Hepatocyte (in vitro differentiated cells): ENCODE measurements at regions not wholly inside any gene's neighbourhood (a gene's known extent, or its start where the extent isn't known, plus 50 kb on each side); places are given as distances from the start of the nearest gene placed in this dataset.

Source experiments
- EZH2 ChIP-seq: fragments of 200-600 bp; sonication (generic); IDR thresholded peaks from 2 replicates; pipeline ENCODE4 v1.6.1; 2016; ENCODE audit warnings: antibody characterized with exemption, mild to moderate bottlenecking, borderline replicate concordance
- TF ChIP-seq, protein P1 (sequence below): fragments of 200-600 bp; sonication (generic); IDR thresholded peaks from 2 replicates; pipeline ENCODE4 v1.5.1; 2016; ENCODE audit warnings: antibody characterized with exemption, mild to moderate bottlenecking; ENCODE audit not compliant: poor library complexity

DNA sequence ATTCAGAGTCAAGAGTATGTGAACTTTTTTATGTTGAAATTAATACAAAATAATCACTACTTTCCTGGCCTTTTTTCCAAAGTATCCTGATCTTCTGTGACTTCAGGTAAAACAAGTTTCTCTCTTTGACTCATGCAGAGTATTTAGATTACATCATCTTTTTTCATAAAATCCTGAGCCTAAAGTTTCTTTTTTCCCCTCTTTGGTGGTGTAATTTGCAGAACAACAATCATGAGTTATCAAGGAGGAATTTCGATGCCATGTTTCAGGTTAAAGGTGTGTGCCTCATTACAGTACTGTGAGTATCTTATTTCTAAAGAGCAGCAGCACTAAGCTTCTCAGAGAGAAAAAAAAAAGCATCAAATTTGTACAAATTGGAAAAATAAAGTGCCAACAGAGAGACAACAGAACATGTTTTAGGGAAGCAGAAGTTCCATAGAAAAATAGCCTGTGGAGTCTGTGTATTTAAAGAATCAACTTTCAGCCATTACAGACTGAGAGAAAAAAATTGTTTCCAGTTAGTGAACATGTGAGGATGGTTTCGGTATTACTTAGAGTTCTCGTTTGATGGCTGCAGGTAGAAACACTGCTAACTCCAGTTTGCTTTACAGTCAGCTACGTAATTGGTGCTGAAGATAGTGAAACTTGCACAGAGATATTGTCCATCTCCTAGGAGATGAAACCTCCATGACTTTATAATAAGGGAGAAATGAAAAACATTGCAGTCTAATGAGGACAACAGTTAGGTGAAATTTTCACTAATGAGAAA, 78.1 kb upstream of the PCDH9 start:
- TF ChIP-seq, protein P1, sequence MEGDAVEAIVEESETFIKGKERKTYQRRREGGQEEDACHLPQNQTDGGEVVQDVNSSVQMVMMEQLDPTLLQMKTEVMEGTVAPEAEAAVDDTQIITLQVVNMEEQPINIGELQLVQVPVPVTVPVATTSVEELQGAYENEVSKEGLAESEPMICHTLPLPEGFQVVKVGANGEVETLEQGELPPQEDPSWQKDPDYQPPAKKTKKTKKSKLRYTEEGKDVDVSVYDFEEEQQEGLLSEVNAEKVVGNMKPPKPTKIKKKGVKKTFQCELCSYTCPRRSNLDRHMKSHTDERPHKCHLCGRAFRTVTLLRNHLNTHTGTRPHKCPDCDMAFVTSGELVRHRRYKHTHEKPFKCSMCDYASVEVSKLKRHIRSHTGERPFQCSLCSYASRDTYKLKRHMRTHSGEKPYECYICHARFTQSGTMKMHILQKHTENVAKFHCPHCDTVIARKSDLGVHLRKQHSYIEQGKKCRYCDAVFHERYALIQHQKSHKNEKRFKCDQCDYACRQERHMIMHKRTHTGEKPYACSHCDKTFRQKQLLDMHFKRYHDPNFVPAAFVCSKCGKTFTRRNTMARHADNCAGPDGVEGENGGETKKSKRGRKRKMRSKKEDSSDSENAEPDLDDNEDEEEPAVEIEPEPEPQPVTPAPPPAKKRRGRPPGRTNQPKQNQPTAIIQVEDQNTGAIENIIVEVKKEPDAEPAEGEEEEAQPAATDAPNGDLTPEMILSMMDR, result no peak
- TF ChIP-seq EZH2, result no peak
